ENCODE measurements at regions not wholly inside any gene's neighbourhood (a gene's known extent, or its start where the extent isn't known, plus 50 kb on each side); places are given as distances from the start of the nearest gene placed in this dataset.

DNA sequence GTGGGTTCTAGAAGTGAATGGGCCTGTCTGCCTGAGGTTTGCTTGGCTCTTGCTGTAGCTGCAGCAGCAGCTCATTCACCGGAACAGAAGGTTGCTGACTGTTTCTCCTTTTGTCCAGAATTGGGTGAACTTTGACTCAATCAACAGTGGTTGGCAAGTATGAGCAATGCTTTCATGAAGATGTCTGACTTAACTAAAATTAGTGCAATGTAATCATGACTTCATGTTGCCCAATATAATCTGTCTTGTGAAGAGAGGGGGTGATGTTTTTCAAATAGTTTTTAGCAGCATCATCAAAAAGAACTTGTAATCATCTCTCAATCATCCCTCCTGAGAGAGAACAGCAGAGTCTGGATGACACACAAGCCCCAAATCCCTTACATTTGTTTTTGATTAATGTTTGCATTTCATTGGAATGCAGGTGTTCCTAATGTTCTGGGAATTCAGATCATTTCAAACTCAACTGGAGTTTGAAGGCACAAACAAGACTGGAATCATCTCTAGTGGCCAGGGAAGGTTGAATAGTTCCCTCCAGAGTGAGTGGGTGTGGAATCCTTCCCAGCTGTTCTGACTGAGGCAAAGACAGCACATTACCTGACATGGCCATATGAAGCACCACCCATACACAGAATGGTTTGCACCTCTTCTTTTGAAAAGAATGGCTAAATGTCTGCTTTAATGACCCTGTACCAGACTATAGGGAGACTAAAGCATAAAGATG is 82.9 kb downstream of the HLX start (continued):
- TF ChIP-seq, protein P1, sequence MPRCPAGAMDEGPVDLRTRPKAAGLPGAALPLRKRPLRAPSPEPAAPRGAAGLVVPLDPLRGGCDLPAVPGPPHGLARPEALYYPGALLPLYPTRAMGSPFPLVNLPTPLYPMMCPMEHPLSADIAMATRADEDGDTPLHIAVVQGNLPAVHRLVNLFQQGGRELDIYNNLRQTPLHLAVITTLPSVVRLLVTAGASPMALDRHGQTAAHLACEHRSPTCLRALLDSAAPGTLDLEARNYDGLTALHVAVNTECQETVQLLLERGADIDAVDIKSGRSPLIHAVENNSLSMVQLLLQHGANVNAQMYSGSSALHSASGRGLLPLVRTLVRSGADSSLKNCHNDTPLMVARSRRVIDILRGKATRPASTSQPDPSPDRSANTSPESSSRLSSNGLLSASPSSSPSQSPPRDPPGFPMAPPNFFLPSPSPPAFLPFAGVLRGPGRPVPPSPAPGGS (IDR thresholded peaks at IDR 0.05; ENCODE audit: borderline replicate concordance, insufficient read depth, low read depth, low read length, poor library complexity, severe bottlenecking), result peak; percentile 54
- TF ChIP-seq RAD21 (IDR thresholded peaks at IDR 0.05; ENCODE audit: insufficient read depth, low read depth, low read length) (no peak), CEBPB (IDR thresholded peaks at IDR 0.05; ENCODE audit: borderline replicate concordance in 1 of 2, low read depth in 2 of 2, low read length in 2 of 2) (no peak), FOXK2 (IDR thresholded peaks at IDR 0.05) (no peak), ZBED1 (IDR thresholded peaks at IDR 0.05; ENCODE audit: borderline replicate concordance) (no peak), BRCA1 (IDR thresholded peaks at IDR 0.05; ENCODE audit: low read depth, low read length) (no peak), MEF2A (IDR thresholded peaks at IDR 0.05; ENCODE audit: insufficient read depth, low read depth, low read length) (peak; percentile 57; the same call in 1 of the 2 replicates), MXI1 (IDR thresholded peaks at IDR 0.05; ENCODE audit: low read depth, low read length) (no peak), RBBP5 (conservative IDR thresholded peaks at IDR 0.05) (no peak), SUZ12 (IDR thresholded peaks at IDR 0.05; ENCODE audit: unreplicated experiment) (no peak), BCL11A (IDR thresholded peaks at IDR 0.05; ENCODE audit: low read depth, low read length) (peak; percentile 34; the same call in 1 of the 2 replicates), NFIC (IDR thresholded peaks at IDR 0.05; ENCODE audit: low read depth, low read length) (peak; percentile 50; the same call in 1 of the 2 replicates), RUNX3 (IDR thresholded peaks at IDR 0.05; ENCODE audit: low read length) (peak; percentile 50; the same call in 1 of the 2 replicates)
- TF ChIP-seq, protein P2, sequence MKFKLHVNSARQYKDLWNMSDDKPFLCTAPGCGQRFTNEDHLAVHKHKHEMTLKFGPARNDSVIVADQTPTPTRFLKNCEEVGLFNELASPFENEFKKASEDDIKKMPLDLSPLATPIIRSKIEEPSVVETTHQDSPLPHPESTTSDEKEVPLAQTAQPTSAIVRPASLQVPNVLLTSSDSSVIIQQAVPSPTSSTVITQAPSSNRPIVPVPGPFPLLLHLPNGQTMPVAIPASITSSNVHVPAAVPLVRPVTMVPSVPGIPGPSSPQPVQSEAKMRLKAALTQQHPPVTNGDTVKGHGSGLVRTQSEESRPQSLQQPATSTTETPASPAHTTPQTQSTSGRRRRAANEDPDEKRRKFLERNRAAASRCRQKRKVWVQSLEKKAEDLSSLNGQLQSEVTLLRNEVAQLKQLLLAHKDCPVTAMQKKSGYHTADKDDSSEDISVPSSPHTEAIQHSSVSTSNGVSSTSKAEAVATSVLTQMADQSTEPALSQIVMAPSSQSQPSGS (IDR thresholded peaks at IDR 0.05; ENCODE audit: low read length), result 0 out of 2 replicates have a peak, but pooled peaks have one; percentile 26
